Activated T-cell treated with anti-CD3 and anti-CD28 coated beads, Interleukin-2, amount 50 U/mL, for 24 hours (primary cell): ENCODE measurements at regions not wholly inside any gene's neighbourhood (a gene's known extent, or its start where the extent isn't known, plus 50 kb on each side); places are given as distances from the start of the nearest gene placed in this dataset.
A peak's percentile ranks its signal among the peaks of the same experiment; 100 is the strongest.
"Not testable (repeated sequence)": the region's sequence is repeated elsewhere in the genome, so short reads cannot be mapped to it uniquely, and the experiment has no call there.

Experiments used
- DNase-seq: peaks from one replicate; pipeline ENCODE4 v3.0.0-alpha.2; 2020
- H3K27ac Mint-ChIP-seq: 2 replicates; pipeline ENCODE4 v1.8.0; 2020; ENCODE audit warnings: mild to moderate bottlenecking, mixed read lengths
- H3K27me3 Mint-ChIP-seq: 2 replicates; pipeline ENCODE4 v1.8.0; 2020; ENCODE audit warnings: mixed read lengths
- H3K36me3 Mint-ChIP-seq: 2 replicates; pipeline ENCODE4 v1.8.0; 2020; ENCODE audit warnings: low read depth, mixed read lengths
- H3K4me1 Mint-ChIP-seq: 2 replicates; pipeline ENCODE4 v1.8.0; 2020; ENCODE audit warnings: low read depth, mixed read lengths
- H3K4me3 Mint-ChIP-seq: 2 replicates; pipeline ENCODE4 v1.8.0; 2020; ENCODE audit warnings: mild to moderate bottlenecking, moderate library complexity, mixed read lengths
- H3K9me3 Mint-ChIP-seq: 2 replicates; pipeline ENCODE4 v1.8.0; 2020; ENCODE audit warnings: mixed read lengths

DNA sequence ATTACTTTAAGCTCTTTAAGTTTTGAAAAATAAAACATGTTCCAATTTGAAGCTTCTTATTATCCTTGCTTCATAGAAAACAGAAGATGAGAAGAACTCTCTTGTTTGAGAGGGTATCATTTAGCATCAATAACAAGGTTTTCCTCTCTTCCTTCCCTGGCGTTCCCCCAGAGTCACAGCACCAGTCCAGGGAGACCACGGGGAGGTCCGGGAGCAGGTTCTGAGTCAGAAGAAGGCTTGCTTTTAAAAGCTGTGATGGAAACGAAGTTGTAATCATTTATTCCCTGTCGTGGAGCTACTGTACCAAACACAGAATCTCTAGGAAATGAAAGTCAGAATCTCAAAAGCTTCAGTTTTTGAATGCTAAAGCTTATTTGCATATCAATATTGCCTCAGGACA is 174.0 kb upstream of the LSM14A start:
- peaks cover 3% of the 10 kb centered on the region for H3K9me3 Mint-ChIP-seq
- no peak overlapping the region for H3K4me3 Mint-ChIP-seq
- DNase-seq = no peak
- H3K27ac Mint-ChIP-seq = no peak overlapping the region
- H3K36me3 Mint-ChIP-seq = no peaks in the 10 kb centered on the region
- H3K27me3 Mint-ChIP-seq = peaks cover 17% of the 10 kb centered on the region
- no peaks in the 10 kb centered on the region for H3K4me1 Mint-ChIP-seq

DNA sequence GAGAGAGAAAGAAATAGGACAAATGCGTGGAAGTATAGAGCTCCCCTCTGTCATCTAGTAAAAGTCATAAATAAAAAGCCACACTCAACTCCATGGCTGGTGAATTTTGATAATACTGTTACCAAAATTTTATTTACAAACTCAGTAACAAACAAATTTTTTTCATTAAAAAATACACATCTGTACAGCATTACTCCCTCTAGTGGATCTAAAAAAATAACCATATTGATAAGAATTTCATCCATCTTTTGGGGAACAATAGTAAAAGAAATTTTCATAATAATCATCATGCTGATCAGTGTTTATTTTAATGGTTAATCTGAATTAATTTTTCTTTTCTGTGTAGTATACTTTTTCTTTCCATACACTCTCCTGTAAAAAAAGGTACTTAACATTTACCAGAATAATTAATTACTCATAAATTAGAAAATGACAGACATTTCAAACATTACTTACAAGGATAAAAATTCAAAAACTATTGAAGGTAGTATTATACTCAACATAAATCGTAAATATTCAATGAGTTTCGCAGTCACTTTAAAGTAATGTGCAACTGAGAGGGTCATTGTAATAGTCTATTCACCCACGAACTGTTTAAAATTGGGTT is 173.5 kb upstream of the LSM14A start:
- Mint-ChIP-seq H3K36me3 (no peaks in the 10 kb centered on the region), H3K27me3 (peaks cover 20% of the 10 kb centered on the region), H3K4me3 (no peak overlapping the region), H3K9me3 (peaks cover 2% of the 10 kb centered on the region), H3K4me1 (no peaks in the 10 kb centered on the region), H3K27ac (no peak overlapping the region)
- no peak for DNase-seq

DNA sequence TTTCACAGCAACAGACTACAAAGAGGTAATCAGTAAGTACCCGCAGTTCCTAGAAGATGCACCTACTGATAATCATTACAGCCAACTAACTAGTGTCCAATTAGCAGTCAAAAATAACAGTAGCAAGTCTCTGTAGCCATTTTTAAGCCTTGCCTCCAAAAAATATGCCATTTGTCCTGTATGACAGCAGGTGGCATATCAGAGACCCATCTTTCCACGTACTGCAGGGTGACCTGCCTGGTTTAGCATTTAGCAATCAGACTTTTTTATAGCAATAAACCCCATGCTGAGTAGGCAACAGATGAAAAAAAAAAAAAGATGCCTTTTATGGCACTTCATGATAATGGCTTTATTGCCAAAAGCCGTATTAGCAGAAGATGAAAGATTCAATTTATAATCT is 155.3 kb upstream of the LSM14A start:
- Mint-ChIP-seq H3K27me3 (peaks cover 57% of the 10 kb centered on the region), H3K4me3 (no peak overlapping the region), H3K27ac (no peak overlapping the region)

DNA sequence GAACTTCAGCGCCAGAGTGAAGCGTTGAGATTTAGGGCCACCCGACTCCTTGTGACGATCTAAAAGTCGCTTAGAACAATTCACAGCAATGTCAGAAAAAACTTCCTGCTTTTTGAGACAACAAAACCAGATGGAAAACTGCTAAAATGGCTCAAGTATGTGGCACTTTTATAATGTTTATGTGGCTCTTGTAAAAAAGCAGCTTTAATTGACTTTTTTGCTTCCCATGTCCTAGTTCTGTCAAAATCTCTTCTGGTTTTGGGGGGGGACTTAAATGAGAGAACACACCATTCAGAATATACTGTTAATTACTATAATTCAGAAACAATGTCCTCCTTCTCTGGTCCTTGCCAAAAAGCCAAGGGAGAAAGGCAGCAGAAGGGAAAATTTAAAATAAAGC is 154.7 kb upstream of the LSM14A start:
- DNase-seq = no peak
- peaks cover 4% of the 10 kb centered on the region for H3K9me3 Mint-ChIP-seq
- no peaks in the 10 kb centered on the region for H3K4me1 Mint-ChIP-seq
- H3K4me3 Mint-ChIP-seq = no peak overlapping the region
- peaks cover 52% of the 10 kb centered on the region for H3K27me3 Mint-ChIP-seq
- no peak overlapping the region for H3K27ac Mint-ChIP-seq
- H3K36me3 Mint-ChIP-seq = no peaks in the 10 kb centered on the region

More for the DNA sequence above, 155.3 kb upstream of the LSM14A start:
- DNase-seq = no peak
- Mint-ChIP-seq H3K36me3 (no peaks in the 10 kb centered on the region), H3K4me1 (no peaks in the 10 kb centered on the region), H3K9me3 (peaks cover 7% of the 10 kb centered on the region)

DNA sequence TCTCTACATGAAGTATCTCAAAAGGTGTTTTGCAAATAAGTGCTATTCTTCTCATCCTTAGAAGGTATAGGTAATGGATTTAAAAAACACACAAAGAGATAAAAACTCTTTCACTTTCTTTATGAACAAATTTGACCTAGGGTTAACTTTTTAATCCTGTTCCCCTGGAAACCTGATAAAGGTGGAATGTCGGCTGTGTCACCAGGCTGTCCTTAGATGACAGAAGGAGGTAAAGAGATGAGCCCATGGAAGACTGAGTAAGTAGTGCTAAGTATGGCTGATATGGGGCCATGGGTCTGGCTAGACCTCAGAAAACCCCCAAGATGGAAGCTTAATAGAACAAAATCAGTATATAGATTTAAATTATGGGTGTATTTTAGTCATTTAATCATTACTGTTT is 153.8 kb upstream of the LSM14A start:
- peaks cover 45% of the 10 kb centered on the region for H3K27me3 Mint-ChIP-seq
- H3K9me3 Mint-ChIP-seq = peaks cover 13% of the 10 kb centered on the region
- no peak overlapping the region for H3K27ac Mint-ChIP-seq
- H3K36me3 Mint-ChIP-seq = no peaks in the 10 kb centered on the region
- no peak for DNase-seq
- no peak overlapping the region for H3K4me3 Mint-ChIP-seq
- no peaks in the 10 kb centered on the region for H3K4me1 Mint-ChIP-seq

DNA sequence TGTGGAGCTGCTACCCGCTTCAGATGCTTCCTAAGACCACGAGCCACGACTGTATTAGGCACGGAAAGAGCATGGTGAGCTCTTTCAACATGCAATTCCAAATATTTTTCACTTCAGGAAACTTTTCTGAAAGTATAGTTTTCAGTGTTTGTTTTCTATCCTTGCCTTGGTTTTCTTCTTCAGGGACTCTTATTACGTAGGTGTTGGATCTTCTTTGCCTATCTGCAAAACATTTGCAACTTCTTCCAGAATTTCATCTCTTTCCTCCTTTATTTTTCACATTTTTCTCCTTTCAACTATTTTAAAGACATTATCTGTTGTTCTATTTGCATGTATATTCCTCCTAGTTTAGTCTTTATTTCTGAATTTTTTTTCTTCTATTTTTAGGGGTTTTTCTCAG is 148.9 kb upstream of the LSM14A start:
- H3K27ac Mint-ChIP-seq = no peak overlapping the region
- peaks cover 18% of the 10 kb centered on the region for H3K9me3 Mint-ChIP-seq
- H3K4me3 Mint-ChIP-seq = no peak overlapping the region
- H3K27me3 Mint-ChIP-seq = peaks cover 30% of the 10 kb centered on the region
- no peaks in the 10 kb centered on the region for H3K36me3 Mint-ChIP-seq
- DNase-seq = no peak
- H3K4me1 Mint-ChIP-seq = no peaks in the 10 kb centered on the region

DNA sequence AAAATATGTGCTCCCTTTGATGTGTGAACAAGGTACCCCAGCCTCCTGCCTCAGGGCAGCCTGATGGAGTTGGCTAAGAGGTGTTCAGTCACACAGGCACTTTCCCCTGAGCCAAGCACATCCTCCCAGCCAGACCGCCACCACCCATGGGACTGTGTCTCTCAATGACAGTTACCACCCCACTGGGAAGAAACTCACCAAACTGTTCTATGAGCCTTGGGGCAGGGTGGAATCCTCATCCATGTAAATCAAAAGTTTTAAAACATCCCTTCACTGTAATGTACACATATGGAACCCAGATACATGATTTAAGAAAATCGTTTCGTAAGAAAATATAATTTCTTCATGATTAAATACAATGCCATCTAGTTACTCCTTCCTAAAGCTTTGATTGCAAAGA is 138.4 kb upstream of the LSM14A start:
- no peaks in the 10 kb centered on the region for H3K36me3 Mint-ChIP-seq
- no peaks in the 10 kb centered on the region for H3K4me1 Mint-ChIP-seq
- no peak for DNase-seq
- H3K27me3 Mint-ChIP-seq = peaks cover 23% of the 10 kb centered on the region
- no peak overlapping the region for H3K27ac Mint-ChIP-seq
- no peak overlapping the region for H3K4me3 Mint-ChIP-seq
- no peaks in the 10 kb centered on the region for H3K9me3 Mint-ChIP-seq

DNA sequence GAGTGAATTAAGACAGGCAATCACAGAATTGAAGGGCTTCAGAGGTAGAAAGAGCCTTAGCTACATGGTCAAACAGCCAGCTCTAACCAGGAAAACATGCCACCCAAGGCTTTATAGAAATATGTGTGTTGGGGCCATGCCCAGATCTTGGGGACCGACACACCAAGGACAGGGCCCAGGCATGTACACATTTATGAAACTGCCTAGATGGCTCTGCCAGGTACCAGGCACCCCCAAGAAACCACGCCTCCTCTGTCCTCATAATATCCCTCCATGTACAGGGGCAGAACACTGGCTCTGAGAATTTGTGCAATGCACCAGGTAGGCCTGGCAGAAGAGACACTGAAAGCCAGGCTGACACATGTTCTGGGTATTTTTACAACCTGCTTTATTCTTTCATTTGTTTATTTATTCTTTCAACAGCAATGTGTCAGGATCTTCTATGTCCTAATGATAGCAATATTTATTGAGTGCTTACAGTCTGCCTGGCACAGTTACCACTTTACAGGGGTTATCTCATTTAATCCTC is 137.9 kb upstream of the LSM14A start:
- Mint-ChIP-seq H3K27me3 (peaks cover 23% of the 10 kb centered on the region), H3K4me1 (no peaks in the 10 kb centered on the region), H3K4me3 (no peak overlapping the region), H3K36me3 (no peaks in the 10 kb centered on the region), H3K27ac (no peak overlapping the region), H3K9me3 (no peaks in the 10 kb centered on the region)
- no peak for DNase-seq

DNA sequence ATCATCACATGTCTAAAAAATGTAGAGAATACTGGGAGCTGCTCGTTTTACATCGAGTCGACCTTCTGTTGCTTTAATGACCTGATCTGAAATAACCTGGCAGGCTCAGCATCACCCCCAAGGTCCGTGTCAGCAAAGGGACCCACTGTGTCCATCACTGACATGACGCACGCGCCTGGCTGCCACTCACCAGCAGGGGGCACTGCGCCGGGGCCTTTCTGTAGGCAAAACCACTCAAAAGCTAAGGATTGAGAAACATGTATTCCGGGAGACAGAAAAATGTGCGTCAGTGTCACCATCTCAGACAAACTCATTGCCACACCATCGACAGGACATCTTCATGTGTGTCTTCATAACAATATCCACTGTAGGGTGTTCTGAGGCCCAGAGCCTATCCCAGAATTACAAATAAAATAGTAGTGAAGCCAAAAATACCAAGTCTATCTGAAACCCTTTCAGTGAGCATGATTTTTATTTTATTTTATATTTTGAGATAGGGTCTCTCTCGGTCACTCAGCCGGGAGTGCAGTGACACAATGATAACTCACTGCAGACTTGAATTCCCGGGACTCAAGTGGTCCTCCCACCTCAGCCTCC is 130.3 kb upstream of the LSM14A start:
- peaks cover 3% of the 10 kb centered on the region for H3K4me1 Mint-ChIP-seq
- no peak overlapping the region for H3K4me3 Mint-ChIP-seq
- no peaks in the 10 kb centered on the region for H3K9me3 Mint-ChIP-seq
- DNase-seq = peak; percentile 80
- H3K27ac Mint-ChIP-seq = no peak overlapping the region
- H3K36me3 Mint-ChIP-seq = no peaks in the 10 kb centered on the region
- H3K27me3 Mint-ChIP-seq = peaks cover 31% of the 10 kb centered on the region

DNA sequence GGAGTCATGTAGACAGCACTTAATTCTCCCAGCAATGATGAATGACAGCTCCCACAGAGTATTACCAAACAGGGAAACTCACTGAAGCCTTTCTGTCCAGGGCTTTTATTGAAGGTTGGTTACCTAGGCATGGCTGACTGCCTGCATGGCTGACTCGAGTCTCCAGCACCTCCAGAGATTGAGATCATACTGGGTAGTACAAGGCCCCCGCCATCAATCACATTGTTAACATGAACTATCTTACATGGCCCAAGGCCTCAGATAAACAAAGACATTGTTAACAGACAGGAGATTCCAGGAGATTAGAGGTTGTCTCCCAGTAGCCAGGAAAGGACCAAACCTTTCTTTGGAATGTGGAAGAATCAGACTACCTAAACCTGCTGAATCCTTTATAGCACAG is 128.3 kb upstream of the LSM14A start:
- no peaks in the 10 kb centered on the region for H3K9me3 Mint-ChIP-seq
- no peak overlapping the region for H3K4me3 Mint-ChIP-seq
- no peak for DNase-seq
- no peaks in the 10 kb centered on the region for H3K36me3 Mint-ChIP-seq
- no peak overlapping the region for H3K27ac Mint-ChIP-seq
- H3K4me1 Mint-ChIP-seq = peaks cover 3% of the 10 kb centered on the region
- peaks cover 31% of the 10 kb centered on the region for H3K27me3 Mint-ChIP-seq

DNA sequence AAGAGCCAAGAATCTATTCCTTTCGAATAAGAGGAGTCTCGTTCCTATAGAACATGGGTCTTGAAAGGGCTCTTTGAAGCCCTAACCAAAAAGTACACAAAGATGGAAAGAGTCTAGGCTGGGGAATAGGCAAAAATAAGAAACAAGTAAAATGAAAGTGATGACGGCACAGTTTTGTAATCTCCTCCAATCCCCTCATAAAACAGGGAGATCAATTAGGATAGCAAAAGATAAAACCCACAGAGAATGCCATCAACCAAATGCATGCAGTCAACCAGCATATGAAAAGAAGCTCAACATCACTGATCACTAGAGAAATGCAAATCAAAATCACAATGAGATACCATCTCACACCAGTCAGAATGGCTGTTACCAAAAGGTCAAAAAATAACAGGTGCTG is 122.4 kb upstream of the LSM14A start:
- H3K27me3 Mint-ChIP-seq = peaks cover 16% of the 10 kb centered on the region
- no peak overlapping the region for H3K4me3 Mint-ChIP-seq
- no peak overlapping the region for H3K27ac Mint-ChIP-seq
- no peaks in the 10 kb centered on the region for H3K9me3 Mint-ChIP-seq
- no peaks in the 10 kb centered on the region for H3K4me1 Mint-ChIP-seq
- DNase-seq = no peak
- H3K36me3 Mint-ChIP-seq = no peaks in the 10 kb centered on the region

DNA sequence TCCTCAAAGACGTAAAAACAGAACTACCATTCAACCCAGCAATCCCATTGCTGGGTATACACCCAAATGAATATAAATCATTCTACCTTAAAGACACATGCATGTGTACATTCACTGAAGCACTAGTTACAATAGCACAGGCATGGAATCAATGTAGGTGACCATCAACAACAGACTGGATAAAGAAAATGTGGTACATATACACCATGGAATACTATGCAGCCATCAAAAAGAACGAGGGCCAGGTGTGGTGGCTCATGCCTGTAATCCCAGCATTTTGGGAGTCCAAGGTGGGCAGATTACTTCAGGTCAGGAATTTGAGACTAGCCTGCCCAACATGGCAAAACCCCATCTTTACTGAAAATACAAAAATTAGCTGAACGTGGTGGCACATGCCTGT is 121.9 kb upstream of the LSM14A start:
- not testable (repeated sequence) for H3K4me1 Mint-ChIP-seq, H3K36me3 Mint-ChIP-seq, DNase-seq, H3K4me3 Mint-ChIP-seq, H3K9me3 Mint-ChIP-seq, H3K27ac Mint-ChIP-seq
- H3K27me3 Mint-ChIP-seq = peaks cover 14% of the 10 kb centered on the region

DNA sequence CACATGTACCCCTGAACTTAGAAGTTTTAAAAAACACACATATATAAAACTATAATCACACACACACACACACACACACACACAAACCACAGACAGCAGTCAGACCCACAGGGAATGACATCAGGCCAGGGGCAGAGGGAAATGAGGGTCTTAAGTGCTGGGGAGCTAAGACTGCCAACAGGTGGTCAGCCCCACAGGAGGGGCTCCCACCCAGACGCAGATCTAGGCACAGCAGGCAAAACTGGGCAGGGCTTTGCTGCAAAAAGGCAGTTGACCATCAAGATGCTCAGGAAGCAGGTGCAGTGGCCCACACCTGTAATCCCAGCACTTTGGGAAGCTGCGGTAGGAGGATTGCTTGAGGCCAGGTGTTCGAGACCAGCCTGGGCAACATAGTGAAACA is 121.0 kb upstream of the LSM14A start:
- DNase-seq = no peak
- Mint-ChIP-seq H3K4me3 (no peak overlapping the region), H3K27ac (no peak overlapping the region), H3K27me3 (peaks cover 14% of the 10 kb centered on the region), H3K36me3 (no peaks in the 10 kb centered on the region), H3K9me3 (no peaks in the 10 kb centered on the region), H3K4me1 (no peaks in the 10 kb centered on the region)

DNA sequence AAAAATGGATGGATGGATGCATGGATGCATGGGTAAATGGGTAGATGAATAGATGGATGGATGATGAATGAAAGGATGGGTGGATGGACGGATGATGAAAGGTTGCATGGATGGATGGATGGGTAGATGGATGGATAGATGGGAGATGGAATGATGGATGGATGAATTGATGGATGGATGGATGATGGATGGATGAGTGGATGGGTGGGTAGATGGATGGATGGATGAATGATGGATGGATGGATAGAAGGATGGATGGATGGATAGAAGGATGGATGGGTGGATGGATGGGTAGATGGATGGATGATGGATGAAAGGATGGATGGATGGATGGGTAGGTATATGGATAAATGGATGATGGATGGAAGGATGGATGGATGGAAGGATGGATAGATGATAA is 115.1 kb upstream of the LSM14A start:
- no peak overlapping the region for H3K27ac Mint-ChIP-seq
- H3K4me3 Mint-ChIP-seq = no peak overlapping the region
- no peak for DNase-seq
- no peaks in the 10 kb centered on the region for H3K4me1 Mint-ChIP-seq
- no peaks in the 10 kb centered on the region for H3K9me3 Mint-ChIP-seq
- H3K27me3 Mint-ChIP-seq = peaks cover 11% of the 10 kb centered on the region
- H3K36me3 Mint-ChIP-seq = no peaks in the 10 kb centered on the region

DNA sequence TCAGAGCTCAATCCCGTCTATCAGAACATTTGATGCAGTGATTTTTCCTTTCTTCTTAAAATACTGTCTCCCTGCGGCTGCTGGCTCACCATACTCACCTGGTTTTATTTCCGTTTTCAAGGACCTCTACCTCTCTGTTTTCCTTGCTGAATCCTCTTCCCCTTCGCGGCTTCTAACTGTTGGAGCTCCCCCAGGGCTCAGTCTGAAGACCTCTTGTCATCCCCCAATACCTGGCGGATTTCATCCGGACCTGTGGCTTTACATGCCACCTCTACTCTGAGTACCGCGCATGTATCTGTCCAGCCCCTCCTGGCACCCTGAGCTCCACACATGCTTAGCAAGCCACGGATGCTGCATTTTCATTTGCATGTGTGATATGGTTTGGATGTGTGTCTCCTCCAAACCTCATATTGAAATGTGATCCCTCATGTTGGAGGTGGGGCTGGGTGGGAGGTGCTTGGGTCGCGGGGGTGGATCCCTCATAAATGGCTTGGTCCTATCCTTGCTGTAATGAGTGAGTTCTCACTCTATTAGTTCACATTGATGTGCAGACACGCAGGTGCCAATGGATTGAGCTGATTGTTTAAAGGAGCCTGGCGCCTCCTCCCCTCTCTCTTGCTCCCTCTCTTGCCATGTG is 106.2 kb upstream of the LSM14A start:
- H3K4me1 Mint-ChIP-seq = no peaks in the 10 kb centered on the region
- no peak for DNase-seq
- H3K9me3 Mint-ChIP-seq = no peaks in the 10 kb centered on the region
- H3K27me3 Mint-ChIP-seq = peaks cover 24% of the 10 kb centered on the region
- H3K36me3 Mint-ChIP-seq = no peaks in the 10 kb centered on the region
- H3K4me3 Mint-ChIP-seq = no peak overlapping the region
- H3K27ac Mint-ChIP-seq = no peak overlapping the region
